ENCODE measurements at regions not wholly inside any gene's neighbourhood (a gene's known extent, or its start where the extent isn't known, plus 50 kb on each side); places are given as distances from the start of the nearest gene placed in this dataset.

DNA sequence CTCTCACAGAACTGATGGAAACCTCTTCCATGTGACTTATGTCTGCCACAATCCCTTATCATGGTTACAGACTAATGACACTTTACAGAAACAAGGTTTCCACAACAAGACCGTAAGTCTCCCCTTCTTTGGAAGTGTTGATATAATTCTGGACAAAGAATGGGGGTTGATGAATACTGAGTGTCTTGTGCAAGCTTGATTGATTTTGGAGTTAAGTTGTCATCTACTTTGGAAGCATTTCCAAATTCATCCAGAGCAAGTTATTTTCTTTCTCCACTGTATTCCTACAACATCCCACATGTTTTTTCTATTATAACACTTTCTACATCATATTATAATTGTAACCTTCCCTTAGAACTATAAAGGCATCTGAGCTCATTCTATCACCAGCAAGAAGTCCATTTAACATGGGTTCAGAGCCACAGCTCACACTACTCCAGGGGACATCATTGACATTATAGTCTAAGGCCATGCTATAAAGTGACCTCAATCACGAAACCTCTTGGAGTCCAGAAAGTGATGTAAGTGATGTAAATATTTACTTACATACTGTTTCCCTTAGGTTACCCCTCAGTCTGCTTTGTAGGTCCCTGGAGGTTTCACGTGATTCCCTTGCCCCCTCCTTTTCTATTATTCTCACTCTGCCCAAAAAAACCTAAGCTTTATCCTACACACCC is 125.7 kb upstream of the PBX1 start:
- TF ChIP-seq, protein P1, sequence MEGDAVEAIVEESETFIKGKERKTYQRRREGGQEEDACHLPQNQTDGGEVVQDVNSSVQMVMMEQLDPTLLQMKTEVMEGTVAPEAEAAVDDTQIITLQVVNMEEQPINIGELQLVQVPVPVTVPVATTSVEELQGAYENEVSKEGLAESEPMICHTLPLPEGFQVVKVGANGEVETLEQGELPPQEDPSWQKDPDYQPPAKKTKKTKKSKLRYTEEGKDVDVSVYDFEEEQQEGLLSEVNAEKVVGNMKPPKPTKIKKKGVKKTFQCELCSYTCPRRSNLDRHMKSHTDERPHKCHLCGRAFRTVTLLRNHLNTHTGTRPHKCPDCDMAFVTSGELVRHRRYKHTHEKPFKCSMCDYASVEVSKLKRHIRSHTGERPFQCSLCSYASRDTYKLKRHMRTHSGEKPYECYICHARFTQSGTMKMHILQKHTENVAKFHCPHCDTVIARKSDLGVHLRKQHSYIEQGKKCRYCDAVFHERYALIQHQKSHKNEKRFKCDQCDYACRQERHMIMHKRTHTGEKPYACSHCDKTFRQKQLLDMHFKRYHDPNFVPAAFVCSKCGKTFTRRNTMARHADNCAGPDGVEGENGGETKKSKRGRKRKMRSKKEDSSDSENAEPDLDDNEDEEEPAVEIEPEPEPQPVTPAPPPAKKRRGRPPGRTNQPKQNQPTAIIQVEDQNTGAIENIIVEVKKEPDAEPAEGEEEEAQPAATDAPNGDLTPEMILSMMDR (conservative IDR thresholded peaks at IDR 0.05; ENCODE audit: low read depth, low read length), result no peak
- TF ChIP-seq EZH2 (IDR thresholded peaks at IDR 0.05; ENCODE audit: borderline replicate concordance, low read depth, low read length, poor library complexity, severe bottlenecking), result no peak
